ENCODE measurements at regions not wholly inside any gene's neighbourhood (a gene's known extent, or its start where the extent isn't known, plus 50 kb on each side); places are given as distances from the start of the nearest gene placed in this dataset.

DNA sequence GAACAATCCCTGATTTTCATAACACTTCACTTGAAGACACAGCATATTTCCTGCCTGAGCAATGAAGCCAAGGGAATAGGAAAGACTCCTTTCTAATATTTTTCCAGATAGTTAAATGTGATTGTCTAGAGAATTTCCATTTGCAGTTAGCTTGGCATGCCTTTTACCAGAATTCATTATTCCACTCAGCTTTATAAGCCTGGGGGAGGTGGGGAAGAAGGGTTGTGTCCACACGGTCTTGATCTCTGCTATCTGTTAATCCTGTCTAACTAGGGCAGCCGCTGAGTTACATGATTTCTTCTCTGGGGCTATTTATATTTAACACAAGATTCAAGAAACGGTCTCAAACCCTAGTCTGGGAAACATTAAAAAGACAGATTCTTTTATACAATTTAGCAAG lies 146.6 kb upstream of the FSCB start:
- no peaks in the 10 kb centered on the region for H3K4me1 Mint-ChIP-seq
- H3K9me3 ChIP-seq (ENCODE audit: control insufficient read depth, low read length): no peaks in the 10 kb centered on the region
- no peaks in the 10 kb centered on the region for H3K36me3 Mint-ChIP-seq (ENCODE audit: low read depth)
- H3K27me3 ChIP-seq (ENCODE audit: control insufficient read depth, insufficient read depth, low read length, poor library complexity, severe bottlenecking): no peaks in the 10 kb centered on the region
- H3K27me3 Mint-ChIP-seq (ENCODE audit: insufficient read depth): no peaks in the 10 kb centered on the region
- TF ChIP-seq, protein P1, sequence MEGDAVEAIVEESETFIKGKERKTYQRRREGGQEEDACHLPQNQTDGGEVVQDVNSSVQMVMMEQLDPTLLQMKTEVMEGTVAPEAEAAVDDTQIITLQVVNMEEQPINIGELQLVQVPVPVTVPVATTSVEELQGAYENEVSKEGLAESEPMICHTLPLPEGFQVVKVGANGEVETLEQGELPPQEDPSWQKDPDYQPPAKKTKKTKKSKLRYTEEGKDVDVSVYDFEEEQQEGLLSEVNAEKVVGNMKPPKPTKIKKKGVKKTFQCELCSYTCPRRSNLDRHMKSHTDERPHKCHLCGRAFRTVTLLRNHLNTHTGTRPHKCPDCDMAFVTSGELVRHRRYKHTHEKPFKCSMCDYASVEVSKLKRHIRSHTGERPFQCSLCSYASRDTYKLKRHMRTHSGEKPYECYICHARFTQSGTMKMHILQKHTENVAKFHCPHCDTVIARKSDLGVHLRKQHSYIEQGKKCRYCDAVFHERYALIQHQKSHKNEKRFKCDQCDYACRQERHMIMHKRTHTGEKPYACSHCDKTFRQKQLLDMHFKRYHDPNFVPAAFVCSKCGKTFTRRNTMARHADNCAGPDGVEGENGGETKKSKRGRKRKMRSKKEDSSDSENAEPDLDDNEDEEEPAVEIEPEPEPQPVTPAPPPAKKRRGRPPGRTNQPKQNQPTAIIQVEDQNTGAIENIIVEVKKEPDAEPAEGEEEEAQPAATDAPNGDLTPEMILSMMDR (conservative IDR thresholded peaks at IDR 0.05): no peak
- no peaks in the 10 kb centered on the region for H3K36me3 ChIP-seq (ENCODE audit: control insufficient read depth, insufficient read depth, low read length)
- 80% methylated on average over 2 of the region's 3 CpGs; no CpG with 5 or more reads in 1 of the 2 experiments for WGBS, 2 experiments (ENCODE audit: insufficient coverage in 1 of 2, insufficient read length in 1 of 2)
- no peak overlapping the region for H3K4me3 ChIP-seq (ENCODE audit: low read length)
- no peak overlapping the region for H3K4me3 Mint-ChIP-seq
- H3K9me3 Mint-ChIP-seq: no peaks in the 10 kb centered on the region
- no peak overlapping the region for H3K9ac ChIP-seq (ENCODE audit: extremely low read depth, low read length, poor library complexity, severe bottlenecking)
- DNase-seq: no peak
- no peak overlapping the region for H3K27ac Mint-ChIP-seq
- no peak overlapping the region for H3K27ac ChIP-seq (ENCODE audit: low read depth, low read length)
- H3K4me1 ChIP-seq (ENCODE audit: control insufficient read depth, insufficient read depth, low read length): peaks cover 4% of the 10 kb centered on the region

- Mint-ChIP-seq H3K36me3 (ENCODE audit: low read depth) (no peaks in the 10 kb centered on the region), H3K27ac (no peak overlapping the region), H3K4me1 (no peaks in the 10 kb centered on the region), H3K9me3 (no peaks in the 10 kb centered on the region), H3K4me3 (no peak overlapping the region), H3K27me3 (ENCODE audit: insufficient read depth) (no peaks in the 10 kb centered on the region)
- DNase-seq: no peak
- no peak overlapping the region for H3K9ac ChIP-seq (ENCODE audit: extremely low read depth, low read length, poor library complexity, severe bottlenecking)
- TF ChIP-seq, protein P1 (conservative IDR thresholded peaks at IDR 0.05): no peak
- H3K4me1 ChIP-seq (ENCODE audit: control insufficient read depth, insufficient read depth, low read length): no peaks in the 10 kb centered on the region
- no peaks in the 10 kb centered on the region for H3K9me3 ChIP-seq (ENCODE audit: control insufficient read depth, low read length)
- no peak overlapping the region for H3K4me3 ChIP-seq (ENCODE audit: low read length)
- H3K27ac ChIP-seq (ENCODE audit: low read depth, low read length): no peak overlapping the region
- H3K36me3 ChIP-seq (ENCODE audit: control insufficient read depth, insufficient read depth, low read length): no peaks in the 10 kb centered on the region
- H3K27me3 ChIP-seq (ENCODE audit: control insufficient read depth, insufficient read depth, low read length, poor library complexity, severe bottlenecking): no peaks in the 10 kb centered on the region
- 100% methylated on average over 1 of the region's 2 CpGs; no CpG with 5 or more reads in 1 of the 2 experiments for WGBS, 2 experiments (ENCODE audit: insufficient coverage in 1 of 2, insufficient read length in 1 of 2)
These were observed 145.6 kb upstream of the FSCB start for GRCh38 chr14:44652640-44653039.

- Histone ChIP-seq H3K27ac (ENCODE audit: low read depth, low read length) (no peak overlapping the region), H3K4me3 (ENCODE audit: low read length) (no peak overlapping the region), H3K27me3 (ENCODE audit: control insufficient read depth, insufficient read depth, low read length, poor library complexity, severe bottlenecking) (no peaks in the 10 kb centered on the region), H3K9ac (ENCODE audit: extremely low read depth, low read length, poor library complexity, severe bottlenecking) (no peak overlapping the region), H3K9me3 (ENCODE audit: control insufficient read depth, low read length) (no peaks in the 10 kb centered on the region), H3K36me3 (ENCODE audit: control insufficient read depth, insufficient read depth, low read length) (no peaks in the 10 kb centered on the region), H3K4me1 (ENCODE audit: control insufficient read depth, insufficient read depth, low read length) (no peaks in the 10 kb centered on the region)
- no peaks in the 10 kb centered on the region for H3K4me1 Mint-ChIP-seq
- H3K27ac Mint-ChIP-seq: no peak overlapping the region
- H3K9me3 Mint-ChIP-seq: no peaks in the 10 kb centered on the region
- no peak overlapping the region for H3K4me3 Mint-ChIP-seq
- TF ChIP-seq, protein P1 (conservative IDR thresholded peaks at IDR 0.05): no peak
- 96 to 100% methylated on average over 1 of the region's 1 CpG for WGBS, 2 experiments (ENCODE audit: insufficient coverage in 1 of 2, insufficient read length in 1 of 2)
- H3K27me3 Mint-ChIP-seq (ENCODE audit: insufficient read depth): peaks cover 2% of the 10 kb centered on the region
- no peaks in the 10 kb centered on the region for H3K36me3 Mint-ChIP-seq (ENCODE audit: low read depth)
- no peak for DNase-seq
These were observed 142.0 kb upstream of the FSCB start for GRCh38 chr14:44649061-44649460.
